HG03280 (cell line): ENCODE measurements at regions not wholly inside any gene's neighbourhood (a gene's known extent, or its start where the extent isn't known, plus 50 kb on each side); places are given as distances from the start of the nearest gene placed in this dataset.
"Not testable (repeated sequence)": the region's sequence is repeated elsewhere in the genome, so short reads cannot be mapped to it uniquely, and the experiment has no call there.

Experiments used
- ATAC-seq: cut with Tn5 transposase; IDR thresholded peaks from one replicate; pipeline ENCODE4 v1.9.1; 2021; ENCODE audit warnings: mild to moderate bottlenecking, moderate library complexity; ENCODE audit not compliant: unreplicated experiment

DNA sequence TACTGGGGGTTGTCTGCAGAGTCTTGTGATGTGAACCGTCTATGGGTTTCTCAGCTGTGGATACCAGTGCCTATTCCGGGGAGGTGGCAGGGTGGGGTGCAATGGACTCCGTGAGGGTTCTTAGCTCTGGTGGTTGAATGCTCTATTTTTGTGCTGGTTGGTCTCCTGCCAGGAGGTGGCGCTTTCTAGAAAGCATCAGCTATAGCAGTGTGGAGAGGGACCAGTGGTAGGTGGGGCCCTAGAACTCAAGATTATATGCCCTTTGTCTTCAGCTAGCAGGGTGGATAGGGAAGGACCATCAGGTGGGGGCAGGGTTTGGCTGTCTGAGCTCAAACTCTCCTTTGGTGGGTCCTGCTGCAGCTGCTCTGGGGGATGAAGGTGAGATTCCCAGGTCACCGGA is 127.3 kb upstream of the PLD5 start:
- no peak for ATAC-seq

DNA sequence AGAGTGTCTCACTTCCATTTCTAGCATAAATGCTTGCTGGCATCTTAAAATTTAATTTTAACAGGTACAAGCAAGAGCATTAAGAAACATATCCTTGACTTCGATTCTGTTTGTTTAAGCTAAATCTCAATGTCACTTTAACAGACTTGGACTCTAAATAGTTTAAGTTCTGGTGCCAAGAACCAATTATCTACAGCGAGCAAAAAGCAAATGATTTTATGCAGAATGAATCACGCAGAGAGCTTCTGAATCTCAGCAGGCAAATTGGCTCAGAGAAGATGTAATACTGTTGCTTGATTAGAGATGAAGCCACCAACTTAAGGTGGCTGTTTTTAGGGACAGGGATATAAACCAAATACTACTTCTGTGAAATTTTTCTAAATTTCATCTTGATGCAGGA is 117.0 kb upstream of the PLD5 start:
- ATAC-seq, result no peak

DNA sequence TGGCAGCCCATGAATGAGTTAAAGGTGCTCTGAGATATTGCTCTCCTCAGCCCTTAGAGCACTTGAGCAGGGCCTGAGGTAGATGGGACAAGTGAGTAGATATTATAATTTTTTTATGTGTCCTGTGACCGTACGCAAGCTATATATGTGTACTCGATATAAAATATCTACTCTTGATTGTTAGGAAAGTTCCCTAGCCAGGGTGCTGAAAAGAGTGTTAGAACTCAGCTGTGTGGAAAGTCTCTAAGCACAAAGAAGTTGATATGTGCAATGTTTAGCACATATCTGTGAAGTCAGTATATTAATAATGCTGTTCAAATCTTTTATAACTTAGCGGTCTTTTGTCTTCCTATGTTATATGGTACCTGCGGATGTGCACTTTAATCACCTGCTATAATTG is 114.6 kb upstream of the PLD5 start:
- no peak for ATAC-seq

DNA sequence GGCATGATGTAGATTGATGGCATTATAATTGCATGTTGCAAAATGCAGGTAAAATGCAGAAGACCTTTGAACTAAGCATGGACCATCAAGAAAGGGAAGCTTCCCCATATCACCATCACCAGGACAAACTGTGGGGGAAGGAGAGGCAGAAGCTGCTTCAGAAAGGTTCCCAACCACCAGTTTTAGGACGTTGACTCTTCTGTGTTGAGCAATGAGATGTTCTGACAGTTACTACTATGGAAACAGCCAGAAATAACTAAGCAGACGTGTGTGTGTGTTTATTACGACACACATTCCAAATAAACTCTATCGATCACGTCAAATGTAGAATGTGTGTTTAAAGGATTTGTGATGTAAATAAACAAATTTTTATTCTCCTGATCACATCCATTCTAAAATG is 110.2 kb upstream of the PLD5 start:
- ATAC-seq, result no peak

DNA sequence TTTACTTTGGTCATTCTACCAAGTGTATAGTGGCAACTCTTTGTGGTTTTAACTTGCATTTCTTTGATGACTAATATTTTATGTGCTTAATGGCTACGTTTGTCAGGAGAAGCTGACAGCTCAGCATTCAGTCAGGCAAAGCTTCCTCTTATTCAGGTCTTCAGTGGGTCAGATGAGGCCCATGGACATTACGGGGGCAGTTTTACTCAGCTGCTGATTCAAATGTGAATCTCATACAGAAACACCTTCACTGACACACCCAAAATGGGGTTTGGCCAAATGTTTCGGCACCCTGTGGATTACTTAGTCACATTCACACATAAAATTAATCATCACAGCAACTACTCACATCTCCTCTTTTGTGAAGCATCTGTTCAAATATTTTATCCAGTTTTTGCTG is 104.9 kb upstream of the PLD5 start:
- no peak for ATAC-seq

DNA sequence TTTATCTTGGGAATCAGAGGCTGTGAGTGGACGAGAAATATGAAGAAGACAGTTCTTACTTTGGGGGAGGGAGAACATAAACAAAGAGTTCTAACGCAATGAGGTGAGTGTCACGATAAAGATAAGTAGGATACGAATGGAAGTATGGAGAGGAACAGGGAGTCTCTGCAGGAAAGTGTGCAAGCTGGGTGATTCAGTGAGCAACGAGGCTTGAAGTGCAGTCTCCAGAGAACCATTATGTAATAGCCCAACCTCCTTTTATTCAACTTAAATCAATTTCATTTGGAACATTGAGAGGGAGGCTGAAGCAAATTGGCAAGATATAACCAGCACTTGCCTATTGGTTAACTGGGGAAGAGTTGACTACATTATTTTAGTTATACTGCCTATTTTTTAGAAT is 99.3 kb upstream of the PLD5 start:
- no peak for ATAC-seq

DNA sequence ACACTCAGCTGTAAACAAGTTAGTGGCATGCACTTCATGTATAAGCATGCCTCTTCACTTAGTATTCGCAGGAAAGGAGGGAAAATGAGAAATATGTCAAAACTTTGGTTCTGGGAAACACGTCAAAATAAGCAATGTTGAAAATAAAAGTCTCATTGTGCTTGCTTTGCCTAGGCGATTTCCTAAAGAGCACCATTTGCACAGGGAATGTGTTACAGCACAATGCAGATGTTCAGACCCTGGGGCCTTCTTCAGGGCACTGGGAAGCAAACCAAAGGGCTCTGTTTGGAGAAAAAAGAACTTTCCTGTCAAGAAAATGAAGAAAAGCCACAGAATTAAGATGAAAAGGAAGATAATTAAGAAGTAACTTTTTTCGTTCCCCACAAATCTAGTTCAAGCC is 98.6 kb upstream of the PLD5 start:
- no peak for ATAC-seq

DNA sequence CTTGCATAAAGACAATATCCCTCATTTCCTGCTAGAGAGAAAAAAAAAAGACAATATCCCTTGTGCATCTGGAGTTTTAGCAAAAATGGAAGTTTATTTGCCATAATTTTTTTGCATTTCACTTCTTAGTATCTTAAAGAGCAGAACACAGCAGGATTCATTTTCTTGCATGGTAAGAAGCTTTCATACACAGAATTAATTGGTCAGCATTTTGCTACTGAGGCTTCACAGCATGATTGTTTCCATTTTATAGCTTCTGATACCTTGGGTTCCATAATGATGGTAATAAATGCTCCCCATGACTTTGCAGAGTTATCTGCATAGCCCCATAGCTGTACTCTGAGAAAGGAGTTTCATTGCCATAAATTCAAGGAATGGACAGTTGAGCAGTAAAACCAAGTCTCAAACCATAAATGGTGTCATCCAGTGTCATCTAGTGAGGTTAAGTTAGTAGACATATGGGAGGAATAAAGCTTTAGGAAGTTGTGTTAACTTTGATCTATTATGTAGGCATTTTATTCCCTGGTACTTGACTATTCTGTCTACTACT is 88.8 kb upstream of the PLD5 start:
- no peak for ATAC-seq

DNA sequence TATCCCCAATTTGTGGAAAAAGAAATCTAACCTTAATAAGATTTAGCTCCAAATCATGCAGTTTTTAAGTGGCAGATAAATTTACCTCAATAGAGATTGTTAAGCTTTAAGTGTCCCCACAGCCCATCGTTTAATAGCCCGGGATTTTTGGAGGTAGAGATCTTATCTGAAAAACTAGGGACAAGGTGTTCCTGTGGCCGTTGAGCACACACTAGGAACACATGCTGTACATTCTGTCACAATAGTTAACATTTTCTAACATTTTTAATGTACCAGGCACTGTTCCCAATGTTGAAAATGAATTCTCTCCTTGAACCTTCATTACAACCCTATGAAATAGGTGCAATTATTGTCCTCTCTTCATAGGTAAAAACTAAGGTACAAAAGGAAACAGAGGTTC is 85.7 kb upstream of the PLD5 start:
- no peak for ATAC-seq

DNA sequence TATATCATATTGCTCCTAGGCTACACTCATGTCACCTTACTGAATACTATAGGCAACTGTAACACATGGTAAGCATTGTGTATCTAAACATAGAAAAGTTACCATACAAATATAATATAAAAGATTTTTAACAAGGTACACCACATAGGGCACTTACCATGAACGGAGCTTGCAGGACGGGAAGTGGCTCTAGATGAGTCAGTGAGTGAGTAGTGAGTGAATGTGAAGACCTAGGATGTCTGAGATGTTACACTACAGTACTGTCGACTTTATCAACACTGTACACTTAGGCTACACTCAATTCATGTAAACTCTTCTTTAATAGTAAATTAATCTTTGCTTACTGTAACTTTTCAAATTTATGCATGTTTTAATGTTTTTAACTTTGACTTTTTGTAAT is 81.0 kb upstream of the PLD5 start:
- ATAC-seq, result no peak

DNA sequence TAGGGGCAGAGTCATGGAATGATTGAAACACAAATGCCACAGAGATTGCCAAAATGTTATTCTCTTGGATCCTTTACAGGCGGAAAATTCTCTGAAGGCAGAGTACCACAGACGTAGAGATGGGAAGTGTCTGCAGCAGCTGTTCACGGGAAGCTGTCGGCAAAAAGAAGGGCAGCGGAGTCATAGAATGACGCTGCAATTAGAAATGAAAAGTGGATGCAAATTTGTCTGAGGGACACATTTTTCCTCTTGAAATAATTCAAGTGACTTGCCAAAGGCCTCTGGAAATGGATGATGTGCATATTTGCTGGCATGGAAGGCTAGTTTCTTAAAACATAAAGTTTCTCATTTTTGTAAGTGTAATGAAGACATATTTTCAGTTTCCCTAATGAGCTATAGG is 77.5 kb upstream of the PLD5 start:
- ATAC-seq, result no peak

DNA sequence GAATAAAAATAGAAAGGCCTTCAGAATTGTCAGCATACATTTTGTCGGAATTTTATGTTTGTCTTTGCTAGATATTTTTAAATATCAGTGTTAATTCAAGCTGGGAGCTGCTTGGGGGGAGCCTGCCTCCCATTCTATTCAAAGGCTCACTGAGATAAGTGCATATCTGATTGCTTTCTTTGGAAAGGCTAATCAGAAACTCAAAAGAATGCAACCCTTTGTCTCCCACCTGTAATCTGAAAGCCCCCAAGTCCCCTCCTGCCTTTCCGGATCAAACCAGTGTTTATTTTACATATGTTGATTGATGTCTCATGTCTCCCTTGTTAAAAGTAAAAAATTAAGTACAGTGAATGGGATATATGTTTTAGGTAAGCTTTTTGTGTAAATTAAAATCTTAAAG is 69.3 kb upstream of the PLD5 start:
- ATAC-seq, result not testable (repeated sequence)

DNA sequence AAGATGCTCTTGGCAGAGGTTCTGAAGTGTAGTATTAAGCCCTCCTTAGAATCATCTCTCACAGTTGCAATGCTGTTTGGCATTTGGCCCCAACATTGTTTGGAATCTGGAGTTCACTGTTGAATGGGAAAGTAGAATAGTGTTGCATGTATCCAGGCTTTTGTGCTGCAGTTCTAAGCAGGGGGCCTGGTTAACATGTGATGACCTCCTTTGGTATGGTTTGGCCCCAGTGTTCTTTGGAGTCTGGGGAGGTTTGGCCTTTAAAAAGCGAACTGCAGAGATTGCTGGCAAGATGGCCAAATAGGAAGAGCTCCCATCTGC is 61.8 kb upstream of the PLD5 start:
- no peak for ATAC-seq

DNA sequence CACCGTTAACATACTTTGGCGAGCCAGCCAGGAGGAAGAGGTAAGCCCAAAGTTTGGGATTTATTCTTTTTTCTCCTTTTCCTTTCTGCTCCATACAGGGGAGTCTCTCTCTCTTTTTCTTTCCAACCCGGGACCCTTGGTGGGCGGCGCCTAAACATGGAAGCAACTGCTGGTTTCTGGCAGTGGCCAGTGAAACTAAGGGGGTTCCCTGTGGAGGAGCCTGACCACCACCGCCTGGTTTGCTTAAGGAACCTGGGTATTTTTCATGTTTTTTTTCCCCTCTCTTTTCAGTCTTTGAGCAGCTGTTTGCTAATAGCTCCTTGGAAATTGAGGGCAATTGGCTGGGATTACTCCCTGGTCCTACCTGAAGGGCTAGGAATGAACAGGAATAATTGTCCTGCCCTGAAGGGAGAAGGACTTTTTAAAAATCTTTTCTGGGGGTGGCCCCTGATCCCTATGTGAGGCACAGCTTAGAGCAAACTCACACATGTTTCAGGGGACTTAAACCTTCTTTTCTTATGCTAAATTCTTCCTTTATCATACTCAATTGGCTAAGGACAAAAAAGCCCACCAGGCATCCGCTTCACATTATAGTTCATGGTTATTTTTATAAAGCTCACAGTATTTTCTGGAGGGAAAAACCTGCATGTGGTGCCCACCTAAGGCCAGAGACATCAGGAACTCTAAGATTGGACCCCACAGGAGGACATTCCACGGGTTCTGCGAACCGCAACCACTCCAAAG is 61.3 kb upstream of the PLD5 start:
- no peak for ATAC-seq

DNA sequence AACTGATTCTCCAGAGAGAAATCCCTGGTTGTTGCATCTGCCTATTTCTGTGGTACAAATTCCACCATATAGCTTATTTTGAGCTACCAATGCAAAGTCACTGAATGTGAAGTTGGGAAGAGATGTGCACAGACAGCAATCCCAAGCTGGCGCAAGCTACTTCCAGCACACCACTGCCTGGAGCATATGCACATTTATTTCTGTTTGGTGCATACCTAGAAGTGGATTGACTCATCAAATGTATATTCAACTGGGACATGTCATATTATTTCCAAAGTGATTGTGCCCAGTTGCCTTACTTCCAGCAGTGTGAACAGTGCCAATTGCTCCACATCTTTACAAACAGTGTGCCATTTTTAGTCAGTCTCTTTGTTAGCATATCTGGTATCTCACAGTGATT is 58.2 kb upstream of the PLD5 start:
- ATAC-seq, result no peak

DNA sequence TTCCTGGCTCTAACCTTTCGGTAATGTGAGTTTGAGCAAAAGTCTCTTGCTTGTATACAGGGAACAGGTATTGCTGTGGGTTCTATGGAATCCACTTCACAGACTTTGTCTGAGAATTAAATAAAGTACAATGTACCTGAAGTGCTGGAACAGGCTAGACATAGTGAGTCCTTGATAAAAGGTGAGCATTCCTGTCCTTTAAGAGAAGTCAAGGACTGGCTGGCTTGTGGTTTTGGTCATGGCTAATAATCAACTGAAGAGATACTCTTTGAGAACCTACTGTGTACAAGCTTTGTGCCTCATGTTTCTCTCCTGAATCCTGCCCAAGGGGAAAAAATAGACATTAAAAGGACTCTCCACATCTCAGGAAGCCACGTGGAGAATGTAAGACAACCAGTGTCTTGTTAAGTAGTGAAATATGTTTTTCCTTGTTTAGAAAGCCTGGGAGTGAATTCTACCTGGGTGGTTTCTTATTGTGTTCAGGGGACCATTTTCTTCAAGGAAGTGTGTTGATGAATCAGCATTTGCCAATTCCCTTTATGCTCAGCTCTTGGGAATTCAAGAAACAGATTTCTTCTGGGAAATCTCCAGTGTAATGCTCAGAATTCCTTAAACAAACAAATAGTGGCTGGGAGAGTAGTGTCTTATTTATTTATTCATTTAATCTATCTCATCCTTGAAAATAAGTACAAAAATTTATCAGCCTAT is 55.2 kb upstream of the PLD5 start:
- ATAC-seq, result no peak
